B cell (primary cell): ENCODE measurements at regions not wholly inside any gene's neighbourhood (a gene's known extent, or its start where the extent isn't known, plus 50 kb on each side); places are given as distances from the start of the nearest gene placed in this dataset.

Experiments
- EZH2 ChIP-seq: IDR thresholded peaks from 2 replicates; pipeline ENCODE4 v1.6.1; 2012; ENCODE audit warnings: borderline replicate concordance, low read depth, mild to moderate bottlenecking, moderate library complexity, low read length; ENCODE audit not compliant: insufficient read depth, poor library complexity, severe bottlenecking
- TF ChIP-seq, protein P1 (sequence below): fragments of 200-600 bp; IDR thresholded peaks from one replicate; pipeline ENCODE4 v1.8.0; 2022; ENCODE audit warnings: antibody characterized with exemption, mild to moderate bottlenecking

DNA sequence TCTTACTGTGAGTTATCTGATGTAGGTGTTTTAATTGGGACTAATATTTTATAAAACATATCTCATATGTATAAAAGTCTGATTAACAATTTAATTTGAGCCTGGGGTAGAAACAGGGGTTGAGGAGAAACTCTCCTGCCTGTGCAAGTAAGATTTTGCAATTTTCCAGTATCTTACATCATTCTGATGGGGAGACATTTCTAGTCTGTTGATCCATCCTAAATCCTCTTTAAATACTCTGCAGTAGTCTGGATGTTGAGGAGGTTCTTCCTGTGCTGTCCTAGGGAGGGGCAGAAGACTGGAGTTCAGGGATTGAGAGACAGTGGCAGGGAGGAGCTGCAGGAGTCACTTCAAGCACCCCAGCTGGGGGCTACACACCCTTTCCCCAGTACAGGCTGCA, 287.8 kb downstream of the ADGRD1 start:
- TF ChIP-seq, protein P1, sequence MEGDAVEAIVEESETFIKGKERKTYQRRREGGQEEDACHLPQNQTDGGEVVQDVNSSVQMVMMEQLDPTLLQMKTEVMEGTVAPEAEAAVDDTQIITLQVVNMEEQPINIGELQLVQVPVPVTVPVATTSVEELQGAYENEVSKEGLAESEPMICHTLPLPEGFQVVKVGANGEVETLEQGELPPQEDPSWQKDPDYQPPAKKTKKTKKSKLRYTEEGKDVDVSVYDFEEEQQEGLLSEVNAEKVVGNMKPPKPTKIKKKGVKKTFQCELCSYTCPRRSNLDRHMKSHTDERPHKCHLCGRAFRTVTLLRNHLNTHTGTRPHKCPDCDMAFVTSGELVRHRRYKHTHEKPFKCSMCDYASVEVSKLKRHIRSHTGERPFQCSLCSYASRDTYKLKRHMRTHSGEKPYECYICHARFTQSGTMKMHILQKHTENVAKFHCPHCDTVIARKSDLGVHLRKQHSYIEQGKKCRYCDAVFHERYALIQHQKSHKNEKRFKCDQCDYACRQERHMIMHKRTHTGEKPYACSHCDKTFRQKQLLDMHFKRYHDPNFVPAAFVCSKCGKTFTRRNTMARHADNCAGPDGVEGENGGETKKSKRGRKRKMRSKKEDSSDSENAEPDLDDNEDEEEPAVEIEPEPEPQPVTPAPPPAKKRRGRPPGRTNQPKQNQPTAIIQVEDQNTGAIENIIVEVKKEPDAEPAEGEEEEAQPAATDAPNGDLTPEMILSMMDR = no peak
- no peak for TF ChIP-seq EZH2
